CD14-positive monocyte (primary cell): ENCODE measurements at regions not wholly inside any gene's neighbourhood (a gene's known extent, or its start where the extent isn't known, plus 50 kb on each side); places are given as distances from the start of the nearest gene placed in this dataset.

ENCODE experiments used
- DNase-seq, 3 donors: peaks; one replicate each; pipeline ENCODE4 v3.0.0-alpha.2; 2011 to 2022
- H2AFZ ChIP-seq: 2 replicates; pipeline ENCODE4 v1.6.0; 2012; ENCODE audit warnings: mild to moderate bottlenecking, low read depth, low read length, inconsistent platforms; ENCODE audit not compliant: insufficient read depth, poor library complexity, severe bottlenecking
- H3K27ac ChIP-seq, 2 donors: 1 replicate in 1 of 2; 2 replicates in 1 of 2; pipeline ENCODE4 v1.5.1; 2012 to 2013; ENCODE audit warnings: low read length in 2 of 2, control low read depth in 1 of 2, inconsistent platforms in 1 of 2, low read depth in 1 of 2, mild to moderate bottlenecking in 1 of 2
- H3K27me3 ChIP-seq, 2 donors: one replicate each; pipeline versions ENCODE4 v1.6.0 to v1.6.1; 2011 to 2013; ENCODE audit warnings: low read length in 2 of 2; ENCODE audit not compliant: control insufficient read depth in 2 of 2, insufficient read depth in 2 of 2
- H3K36me3 ChIP-seq, 2 donors: replicated peaks in 1 of 2; 1 replicate in 1 of 2; 2 replicates in 1 of 2; pipeline versions ENCODE4 v1.5.1 to v1.6.1; 2012 to 2013; ENCODE audit warnings: low read length in 2 of 2, control low read depth in 1 of 2, inconsistent platforms in 1 of 2, mild to moderate bottlenecking in 1 of 2; ENCODE audit not compliant: insufficient read depth in 2 of 2, control insufficient read depth in 1 of 2
- H3K4me1 ChIP-seq, 2 donors: 1 replicate in 1 of 2; 2 replicates in 1 of 2; pipeline versions ENCODE4 v1.5.1 to v1.6.1; 2012 to 2013; ENCODE audit warnings: low read length in 2 of 2, control low read depth in 1 of 2, inconsistent platforms in 1 of 2, mild to moderate bottlenecking in 1 of 2, moderate library complexity in 1 of 2; ENCODE audit not compliant: insufficient read depth in 2 of 2, control insufficient read depth in 1 of 2
- H3K4me2 ChIP-seq: replicated peaks from 2 replicates; pipeline ENCODE3; 2012; ENCODE audit warnings: low read length, moderate library complexity, mild to moderate bottlenecking; ENCODE audit not compliant: poor library complexity, severe bottlenecking; ENCODE audit errors: extremely low read depth
- H3K4me3 ChIP-seq, 3 experiments: fragments of 200-600 bp in 1 of 3; sonication (generic) in 1 of 3; replicated peaks in 1 of 3; 1 replicate in 2 of 3; 2 replicates in 1 of 3; pipeline ENCODE4 v1.5.1; 2011 to 2013; ENCODE audit warnings: low read length in 3 of 3, mild to moderate bottlenecking in 3 of 3, control low read depth in 2 of 3, low read depth in 2 of 3, inconsistent platforms in 1 of 3, moderate library complexity in 1 of 3
- H3K79me2 ChIP-seq: 2 replicates; pipeline ENCODE4 v1.6.0; 2012; ENCODE audit warnings: mild to moderate bottlenecking, control low read depth, inconsistent platforms, low read length, moderate library complexity; ENCODE audit not compliant: insufficient read depth
- H3K9ac ChIP-seq: 2 replicates; pipeline ENCODE4 v1.6.0; 2017; ENCODE audit warnings: low read length, mild to moderate bottlenecking; ENCODE audit not compliant: insufficient read depth, poor library complexity, severe bottlenecking
- H3K9me3 ChIP-seq, 2 donors: replicated peaks in 1 of 2; 1 replicate in 1 of 2; 2 replicates in 1 of 2; pipeline versions ENCODE4 v1.5.1 to v1.6.1; 2012 to 2013; ENCODE audit warnings: low read length in 2 of 2, control low read depth in 1 of 2; ENCODE audit not compliant: control insufficient read depth in 1 of 2, insufficient read depth in 1 of 2
- H4K20me1 ChIP-seq: 2 replicates; pipeline ENCODE4 v1.6.0; 2012; ENCODE audit warnings: mild to moderate bottlenecking, low read length, control low read depth, moderate library complexity; ENCODE audit not compliant: insufficient read depth
- H3K27ac Mint-ChIP-seq, 7 donors: one replicate each; pipeline ENCODE4 v1.8.0; 2020; ENCODE audit warnings: mild to moderate bottlenecking in 7 of 7, mixed read lengths in 7 of 7, moderate library complexity in 6 of 7, inconsistent platforms in 2 of 7
- H3K27me3 Mint-ChIP-seq, 3 donors: one replicate each; pipeline ENCODE4 v1.8.0; 2021 to 2022; ENCODE audit warnings: low read depth in 3 of 3, mild to moderate bottlenecking in 3 of 3, mixed read lengths in 3 of 3, moderate library complexity in 3 of 3, inconsistent platforms in 1 of 3
- H3K36me3 Mint-ChIP-seq, 2 donors: one replicate each; pipeline ENCODE4 v1.8.0; 2020; ENCODE audit warnings: mixed read lengths in 2 of 2, inconsistent platforms in 1 of 2, mild to moderate bottlenecking in 1 of 2
- H3K4me1 Mint-ChIP-seq: one replicate; pipeline ENCODE4 v1.8.0; 2020; ENCODE audit warnings: mild to moderate bottlenecking, mixed read lengths
- H3K4me3 Mint-ChIP-seq, 2 donors: one replicate each; pipeline ENCODE4 v1.8.0; 2020; ENCODE audit warnings: mild to moderate bottlenecking in 2 of 2, mixed read lengths in 2 of 2, moderate library complexity in 1 of 2
- H3K9me3 Mint-ChIP-seq, 7 donors: one replicate each; pipeline ENCODE4 v1.8.0; 2020 to 2022; ENCODE audit warnings: mixed read lengths in 7 of 7, mild to moderate bottlenecking in 6 of 7, moderate library complexity in 6 of 7, inconsistent platforms in 2 of 7
- WGBS: methylation state at CpG from one replicate; pipeline ENCODE4 v1.1.5; 2013; ENCODE audit warnings: missing lambda C conversion rate; ENCODE audit not compliant: insufficient coverage; 5-methylcytosine and 5-hydroxymethylcytosine counted together
- intact Hi-C, 2 donors: fragments of 100-400 bp; cut with micrococcal nuclease; formaldehyde crosslinking; loops; one replicate each; pipeline versions ENCODE4 v1.15.0 to v1.15.1; 2023
- TF ChIP-seq, protein P1 (sequence below): fragments of 200-600 bp; IDR thresholded peaks from one replicate; pipeline ENCODE4 v1.8.0; 2022; ENCODE audit warnings: antibody characterized with exemption, mild to moderate bottlenecking

DNA sequence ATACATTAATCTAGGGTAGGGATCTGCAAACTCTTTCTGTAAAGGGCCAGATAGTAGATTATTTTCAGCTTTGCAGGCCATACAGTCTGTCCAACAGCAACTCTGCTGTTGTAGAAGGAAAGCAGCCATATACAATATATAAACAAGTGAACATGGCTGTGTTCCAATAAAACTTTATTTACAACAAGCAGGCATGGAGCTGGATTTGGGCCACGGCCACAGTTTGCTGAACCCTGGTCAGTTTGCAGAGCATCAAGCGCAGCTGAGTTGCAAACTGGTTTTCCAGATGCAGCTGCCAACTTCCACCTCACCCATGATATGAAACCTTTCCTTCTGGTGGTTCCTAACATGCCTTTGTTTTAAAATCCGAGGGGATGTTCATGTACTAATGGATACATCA is 310.4 kb upstream of the NFE2L3 start:
- H3K4me1 Mint-ChIP-seq: no peaks in the 10 kb centered on the region
- peaks cover 19 to 30% of the 10 kb centered on the region in 2 donors for H3K27me3 ChIP-seq
- H3K27ac Mint-ChIP-seq: no peak overlapping the region
- no peaks in the 10 kb centered on the region for H3K9me3 ChIP-seq
- H3K9me3 Mint-ChIP-seq: no peaks in the 10 kb centered on the region
- H3K4me3 ChIP-seq: no peak overlapping the region
- no peaks in the 10 kb centered on the region for H4K20me1 ChIP-seq
- no peaks in the 10 kb centered on the region for H3K36me3 ChIP-seq
- TF ChIP-seq, protein P1, sequence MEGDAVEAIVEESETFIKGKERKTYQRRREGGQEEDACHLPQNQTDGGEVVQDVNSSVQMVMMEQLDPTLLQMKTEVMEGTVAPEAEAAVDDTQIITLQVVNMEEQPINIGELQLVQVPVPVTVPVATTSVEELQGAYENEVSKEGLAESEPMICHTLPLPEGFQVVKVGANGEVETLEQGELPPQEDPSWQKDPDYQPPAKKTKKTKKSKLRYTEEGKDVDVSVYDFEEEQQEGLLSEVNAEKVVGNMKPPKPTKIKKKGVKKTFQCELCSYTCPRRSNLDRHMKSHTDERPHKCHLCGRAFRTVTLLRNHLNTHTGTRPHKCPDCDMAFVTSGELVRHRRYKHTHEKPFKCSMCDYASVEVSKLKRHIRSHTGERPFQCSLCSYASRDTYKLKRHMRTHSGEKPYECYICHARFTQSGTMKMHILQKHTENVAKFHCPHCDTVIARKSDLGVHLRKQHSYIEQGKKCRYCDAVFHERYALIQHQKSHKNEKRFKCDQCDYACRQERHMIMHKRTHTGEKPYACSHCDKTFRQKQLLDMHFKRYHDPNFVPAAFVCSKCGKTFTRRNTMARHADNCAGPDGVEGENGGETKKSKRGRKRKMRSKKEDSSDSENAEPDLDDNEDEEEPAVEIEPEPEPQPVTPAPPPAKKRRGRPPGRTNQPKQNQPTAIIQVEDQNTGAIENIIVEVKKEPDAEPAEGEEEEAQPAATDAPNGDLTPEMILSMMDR: no peak
- WGBS: 93% methylated on average over 2 of the region's 3 CpGs
- H2AFZ ChIP-seq: no peak overlapping the region
- H3K27ac ChIP-seq: no peak overlapping the region
- H3K27me3 Mint-ChIP-seq: peaks cover 22 to 31% (median 24%) of the 10 kb centered on the region in 3 donors
- no peaks in the 10 kb centered on the region for H3K36me3 Mint-ChIP-seq
- H3K4me2 ChIP-seq: no peak overlapping the region
- no peak for DNase-seq
- H3K4me3 Mint-ChIP-seq: no peak overlapping the region
- no peaks in the 10 kb centered on the region for H3K4me1 ChIP-seq
- intact Hi-C loops: loop anchor here in 1 of 2 donors (10.0 kb wide), 1 partner anchor 577 kb away; no protein-coding TSS in a partner anchor
- H3K9ac ChIP-seq: no peak overlapping the region
- H3K79me2 ChIP-seq: no peaks in the 10 kb centered on the region

DNA sequence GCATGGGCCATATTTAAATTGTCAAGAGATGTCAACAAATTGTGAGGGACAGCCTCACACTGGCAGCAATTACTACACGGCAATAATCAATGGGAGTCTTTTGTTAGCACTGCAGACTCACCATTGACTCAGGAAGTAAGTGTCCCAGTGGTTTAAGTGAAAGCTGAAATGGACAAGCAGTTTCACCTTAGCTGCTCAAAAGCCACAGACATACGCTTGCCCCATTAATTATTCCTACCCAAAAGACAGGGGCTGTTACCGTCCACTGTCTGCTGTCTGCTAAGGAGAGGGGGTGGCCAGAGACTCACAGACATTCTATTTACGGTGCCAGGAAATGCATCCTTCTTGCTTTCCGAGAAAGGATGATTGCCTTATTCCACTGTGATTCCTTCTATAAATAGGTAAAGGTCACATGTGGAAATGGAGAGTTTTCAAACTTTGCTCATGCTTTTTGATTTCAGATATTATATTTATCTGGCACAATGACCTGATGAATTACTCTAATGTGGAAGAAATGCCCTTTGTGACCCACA is 309.7 kb upstream of the NFE2L3 start:
- Histone ChIP-seq H3K27me3 (peaks cover 23 to 33% of the 10 kb centered on the region in 2 donors), H3K79me2 (no peaks in the 10 kb centered on the region), H3K9me3 (no peaks in the 10 kb centered on the region), H3K36me3 (no peaks in the 10 kb centered on the region), H2AFZ (no peak overlapping the region), H3K4me3 (no peak overlapping the region), H3K4me1 (no peaks in the 10 kb centered on the region), H3K9ac (no peak overlapping the region), H3K4me2 (no peak overlapping the region), H4K20me1 (no peaks in the 10 kb centered on the region), H3K27ac (no peak overlapping the region)
- no peak overlapping the region for H3K4me3 Mint-ChIP-seq
- no peaks in the 10 kb centered on the region for H3K36me3 Mint-ChIP-seq
- no peaks in the 10 kb centered on the region for H3K9me3 Mint-ChIP-seq
- peaks cover 22 to 32% (median 30%) of the 10 kb centered on the region in 3 donors for H3K27me3 Mint-ChIP-seq
- H3K4me1 Mint-ChIP-seq: no peaks in the 10 kb centered on the region
- H3K27ac Mint-ChIP-seq: no peak overlapping the region
- intact Hi-C loops: loop anchor here in 1 of 2 donors (10.0 kb wide), 1 partner anchor 577 kb away; no protein-coding TSS in a partner anchor
- 93% methylated on average over 3 of the region's 5 CpGs for WGBS
- no peak for DNase-seq
- TF ChIP-seq, protein P1: no peak
